ENCODE measurements at regions not wholly inside any gene's neighbourhood (a gene's known extent, or its start where the extent isn't known, plus 50 kb on each side); places are given as distances from the start of the nearest gene placed in this dataset.
"Not testable (repeated sequence)": the region's sequence is repeated elsewhere in the genome, so short reads cannot be mapped to it uniquely, and the experiment has no call there.

DNA sequence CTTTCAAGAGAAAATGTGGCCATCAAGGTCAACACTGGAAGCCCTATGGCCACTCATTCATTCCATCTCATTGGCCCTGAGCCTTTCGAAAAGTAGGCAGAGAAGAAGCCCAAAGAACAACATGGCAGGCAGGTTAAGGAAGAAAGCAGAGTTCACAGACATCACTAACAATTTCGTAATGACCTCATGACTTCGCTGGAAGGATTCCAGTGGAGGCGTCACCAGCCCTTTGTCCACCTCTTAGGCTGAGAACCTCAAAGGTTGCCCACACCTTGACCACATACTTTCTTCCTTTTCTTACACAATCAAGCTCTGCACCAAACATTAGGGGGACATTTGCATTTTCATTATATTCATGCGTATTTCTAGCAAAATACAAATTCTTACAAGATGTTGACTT is 252.4 kb upstream of the PLGLB2 start:
- H3K27me3 Mint-ChIP-seq; DNase-seq; H3K27me3 ChIP-seq (ENCODE audit: insufficient read depth, low read length, poor library complexity, severe bottlenecking); POLR2A ChIA-PET; H3K9me3 Mint-ChIP-seq; CTCF ChIA-PET; H3K9me3 ChIP-seq (ENCODE audit: low read length); H3K36me3 Mint-ChIP-seq; H3K4me3 Mint-ChIP-seq; H3K36me3 ChIP-seq (ENCODE audit: insufficient read depth, low read length); H3K4me3 ChIP-seq (ENCODE audit: low read length); H3K4me1 ChIP-seq (ENCODE audit: insufficient read depth, low read length); H3K27ac ChIP-seq (ENCODE audit: low read depth, low read length): not testable (repeated sequence)
- Mint-ChIP-seq H3K27ac (peak overlapping the region in 6 of 8 donors; percentile 32 to 84 (median 56)), H3K4me1 (peaks cover 17 to 33% (median 23%) of the 10 kb centered on the region in 3 donors)

DNA sequence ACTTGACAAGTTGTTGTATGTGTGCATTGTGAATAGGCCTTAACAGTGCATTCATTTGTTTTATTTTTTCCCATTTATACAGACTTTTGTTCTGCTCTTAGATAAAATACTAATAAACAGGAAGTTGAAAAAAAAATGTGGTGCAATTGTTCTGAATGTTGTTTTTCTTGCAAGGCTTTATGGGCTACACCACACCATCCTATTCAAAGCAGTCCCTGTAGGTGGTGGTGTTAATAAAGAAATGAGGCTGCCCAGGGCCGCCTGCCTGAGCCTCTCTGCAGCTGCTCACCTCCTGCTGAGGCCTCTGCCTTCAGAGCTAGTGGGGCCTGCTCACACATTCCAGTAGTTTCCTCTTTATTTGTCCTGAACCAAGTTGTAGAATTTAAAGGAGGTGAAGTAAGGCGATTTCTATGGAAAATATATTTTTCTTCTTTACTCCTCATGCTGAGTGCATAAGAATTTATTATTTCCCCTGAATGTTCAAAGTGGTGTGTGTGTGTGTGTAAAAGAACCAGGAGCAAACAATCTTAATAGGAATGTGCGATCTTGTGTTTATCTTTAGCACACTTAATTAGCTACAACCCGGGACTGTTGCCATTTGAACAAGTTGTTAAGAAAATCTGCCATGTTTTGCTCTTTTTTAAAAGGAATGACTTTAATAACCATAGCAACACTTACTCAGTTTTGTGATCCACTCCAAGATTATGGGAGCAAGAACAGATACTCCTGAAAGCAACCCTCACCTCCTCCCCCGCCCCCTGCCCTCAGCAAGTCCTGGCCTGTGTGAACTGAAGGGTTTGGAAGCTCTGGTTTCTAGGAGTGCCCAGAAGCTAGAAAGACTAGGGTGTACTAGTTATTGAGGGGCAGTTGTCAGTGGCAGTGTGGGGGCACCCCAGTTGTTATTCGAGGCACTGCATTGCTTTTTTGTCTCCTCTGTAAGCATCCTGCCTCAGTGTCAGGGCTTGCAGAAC is 251.6 kb upstream of the PLGLB2 start:
- H3K4me3 ChIP-seq (ENCODE audit: low read length); H3K4me3 Mint-ChIP-seq; POLR2A ChIA-PET; H3K27me3 ChIP-seq (ENCODE audit: insufficient read depth, low read length, poor library complexity, severe bottlenecking); H3K9me3 Mint-ChIP-seq; CTCF ChIA-PET; H3K9me3 ChIP-seq (ENCODE audit: low read length); H3K4me1 ChIP-seq (ENCODE audit: insufficient read depth, low read length); H3K36me3 Mint-ChIP-seq; H3K27ac ChIP-seq (ENCODE audit: low read depth, low read length); H3K36me3 ChIP-seq (ENCODE audit: insufficient read depth, low read length); H3K27me3 Mint-ChIP-seq: not testable (repeated sequence)
- peak overlapping the region in 1 of 8 donors; percentile 58 for H3K27ac Mint-ChIP-seq
- DNase-seq: peak in 3 of 5 donors; percentile 44 to 69 (median 69)
- H3K4me1 Mint-ChIP-seq: peaks cover 21 to 37% (median 25%) of the 10 kb centered on the region in 3 donors

DNA sequence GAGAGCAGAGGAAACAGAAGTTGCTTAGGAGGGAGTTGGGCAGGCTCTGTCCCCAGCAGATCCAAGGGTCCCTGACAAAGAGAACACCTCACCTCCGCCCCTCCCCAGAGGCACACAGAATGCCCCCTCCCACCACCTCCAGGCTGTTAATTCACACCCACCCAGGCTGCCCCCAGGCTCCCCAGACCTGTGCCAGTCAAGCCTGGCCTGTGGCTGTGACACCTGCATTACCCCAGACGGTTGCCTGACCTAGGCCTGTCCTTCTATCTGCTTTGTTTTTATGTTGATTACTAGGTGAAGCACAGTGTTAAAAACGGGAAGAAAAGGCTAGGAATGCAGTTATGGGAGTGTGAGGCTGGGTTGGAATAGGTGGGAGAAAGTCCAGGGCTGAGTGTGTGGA is 250.8 kb upstream of the PLGLB2 start:
- CTCF ChIA-PET; H3K9me3 Mint-ChIP-seq; H3K36me3 ChIP-seq (ENCODE audit: insufficient read depth, low read length); H3K27me3 Mint-ChIP-seq; H3K4me1 ChIP-seq (ENCODE audit: insufficient read depth, low read length); DNase-seq; H3K4me3 Mint-ChIP-seq; H3K36me3 Mint-ChIP-seq; H3K9me3 ChIP-seq (ENCODE audit: low read length); POLR2A ChIA-PET; H3K27me3 ChIP-seq (ENCODE audit: insufficient read depth, low read length, poor library complexity, severe bottlenecking); H3K4me3 ChIP-seq (ENCODE audit: low read length); H3K27ac ChIP-seq (ENCODE audit: low read depth, low read length): not testable (repeated sequence)
- Mint-ChIP-seq H3K4me1 (peaks cover 18 to 34% (median 23%) of the 10 kb centered on the region in 3 donors), H3K27ac (peak overlapping the region in 1 of 8 donors; percentile 43)

DNA sequence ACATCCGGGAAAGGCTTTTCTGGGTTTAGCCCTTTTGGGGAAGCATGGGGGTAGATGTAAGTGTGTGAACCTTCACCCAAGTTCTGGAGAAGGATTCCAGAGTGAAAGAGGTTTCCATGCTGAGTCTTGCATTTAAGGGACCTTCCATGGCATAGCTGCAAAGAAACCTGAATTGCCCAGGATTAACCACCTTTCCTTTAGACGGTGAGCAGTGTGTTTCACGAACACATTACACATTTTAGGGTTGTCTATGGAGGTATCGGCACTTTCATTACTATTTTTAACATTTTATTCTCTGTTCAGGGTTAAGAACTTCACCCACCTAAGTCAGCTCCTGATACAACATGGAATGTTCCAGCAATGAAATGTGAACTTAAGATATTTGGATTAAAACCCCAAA is 250.2 kb upstream of the PLGLB2 start:
- H3K4me3 ChIP-seq (ENCODE audit: low read length); H3K9me3 ChIP-seq (ENCODE audit: low read length); H3K27ac ChIP-seq (ENCODE audit: low read depth, low read length); H3K27me3 Mint-ChIP-seq; H3K36me3 Mint-ChIP-seq; DNase-seq; H3K36me3 ChIP-seq (ENCODE audit: insufficient read depth, low read length); H3K27me3 ChIP-seq (ENCODE audit: insufficient read depth, low read length, poor library complexity, severe bottlenecking); H3K4me1 ChIP-seq (ENCODE audit: insufficient read depth, low read length); POLR2A ChIA-PET; H3K9me3 Mint-ChIP-seq; CTCF ChIA-PET: not testable (repeated sequence)
- Mint-ChIP-seq H3K27ac (peak overlapping the region in 6 of 8 donors; percentile 32 to 81 (median 60)), H3K4me1 (peaks cover 17 to 32% (median 23%) of the 10 kb centered on the region in 3 donors), H3K4me3 (peak overlapping the region in 2 of 7 donors; percentile 31 to 32)

DNA sequence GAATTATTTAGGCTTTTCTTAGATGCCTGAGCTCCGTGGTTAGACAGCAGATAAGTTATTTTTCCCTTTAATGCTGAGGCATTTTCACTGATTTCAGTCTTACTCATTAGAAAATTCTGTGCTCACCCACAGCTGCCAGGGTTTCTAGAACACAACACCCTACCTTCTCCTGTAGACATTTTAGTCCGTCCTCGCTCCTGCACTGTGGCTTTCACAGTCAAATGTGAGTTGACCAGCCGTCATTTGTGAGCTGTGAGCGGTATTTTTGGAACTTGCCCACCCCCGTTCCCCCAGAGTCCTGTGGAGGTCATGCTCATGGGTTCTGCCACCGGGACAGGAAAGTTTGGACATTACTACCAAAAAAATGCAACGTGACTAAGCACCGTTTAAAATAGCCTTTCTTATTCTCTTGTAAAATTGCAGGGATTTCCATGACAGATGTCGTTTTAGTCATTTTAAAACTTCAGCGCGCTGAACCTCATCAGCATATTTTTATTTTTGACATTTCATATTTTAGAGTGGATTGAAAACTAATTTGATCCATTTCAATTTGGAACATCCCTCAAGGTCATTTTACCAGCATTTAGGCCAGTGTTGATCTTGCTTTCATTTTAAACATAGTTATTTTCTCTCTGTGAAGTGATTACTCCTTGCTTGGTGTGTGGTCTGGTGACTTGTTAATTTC is 249.6 kb upstream of the PLGLB2 start:
- H3K27me3 ChIP-seq (ENCODE audit: insufficient read depth, low read length, poor library complexity, severe bottlenecking); H3K27me3 Mint-ChIP-seq; H3K9me3 Mint-ChIP-seq; H3K4me3 ChIP-seq (ENCODE audit: low read length); H3K36me3 ChIP-seq (ENCODE audit: insufficient read depth, low read length); H3K36me3 Mint-ChIP-seq; CTCF ChIA-PET; POLR2A ChIA-PET; DNase-seq; H3K9me3 ChIP-seq (ENCODE audit: low read length); H3K4me1 ChIP-seq (ENCODE audit: insufficient read depth, low read length): not testable (repeated sequence)
- H3K27ac ChIP-seq (ENCODE audit: low read depth, low read length): peak overlapping the region; percentile 16
- H3K4me3 Mint-ChIP-seq: peak overlapping the region in 6 of 7 donors; percentile 43 to 74 (median 56)
- peak overlapping the region; percentile 54 to 93 (median 81) for H3K27ac Mint-ChIP-seq
- H3K4me1 Mint-ChIP-seq: peaks cover 17 to 31% (median 23%) of the 10 kb centered on the region in 3 donors

DNA sequence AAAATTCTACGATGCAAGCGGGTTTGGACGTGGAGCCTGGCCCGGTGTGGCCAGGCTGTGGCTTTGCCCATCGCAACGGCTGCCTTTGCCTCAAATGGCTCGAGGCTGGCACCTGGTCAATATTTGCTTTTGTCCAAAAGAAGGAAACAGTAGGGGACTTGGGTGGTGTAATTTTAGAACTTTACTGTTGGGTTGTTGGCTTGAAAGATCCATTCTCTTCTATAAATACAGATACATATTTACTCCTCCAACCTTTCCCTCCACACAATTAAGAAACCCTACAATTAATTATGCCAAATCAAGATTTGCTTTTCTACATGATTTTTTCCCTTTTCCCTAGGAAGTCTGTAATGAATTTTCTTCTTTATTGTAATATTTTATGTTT is 249.0 kb upstream of the PLGLB2 start:
- H3K36me3 ChIP-seq (ENCODE audit: insufficient read depth, low read length); H3K9me3 Mint-ChIP-seq; H3K36me3 Mint-ChIP-seq; CTCF ChIA-PET; H3K27me3 Mint-ChIP-seq; POLR2A ChIA-PET; H3K27me3 ChIP-seq (ENCODE audit: insufficient read depth, low read length, poor library complexity, severe bottlenecking); H3K4me1 ChIP-seq (ENCODE audit: insufficient read depth, low read length); DNase-seq; H3K9me3 ChIP-seq (ENCODE audit: low read length); H3K4me3 ChIP-seq (ENCODE audit: low read length): not testable (repeated sequence)
- Mint-ChIP-seq H3K27ac (peak overlapping the region in 5 of 8 donors; percentile 21 to 70 (median 53)), H3K4me1 (peaks cover 17 to 30% (median 23%) of the 10 kb centered on the region in 3 donors), H3K4me3 (peak overlapping the region in 2 of 7 donors; percentile 20 to 54)
- peak overlapping the region; percentile 16 for H3K27ac ChIP-seq (ENCODE audit: low read depth, low read length)

DNA sequence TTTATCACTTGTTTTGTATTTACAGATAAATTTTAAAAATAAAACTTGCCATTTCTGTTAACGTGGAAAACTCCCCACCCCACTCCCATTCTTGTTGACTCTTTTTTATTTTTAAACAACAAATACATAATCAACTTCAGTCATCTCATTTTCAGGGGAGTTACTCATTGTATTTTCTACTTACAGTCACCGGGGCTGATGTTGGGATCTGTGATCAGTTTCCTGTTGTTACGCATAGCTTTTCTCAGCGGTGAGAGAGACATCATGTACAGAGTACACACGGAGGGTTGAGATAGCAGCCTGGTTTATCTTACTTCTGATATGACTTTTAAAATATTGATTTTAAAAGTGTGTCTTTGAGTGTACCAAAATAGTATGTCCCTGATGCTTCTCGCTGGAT is 248.0 kb upstream of the PLGLB2 start:
- H3K4me3 ChIP-seq (ENCODE audit: low read length); H3K4me1 ChIP-seq (ENCODE audit: insufficient read depth, low read length); H3K27me3 Mint-ChIP-seq; H3K36me3 Mint-ChIP-seq; CTCF ChIA-PET; H3K36me3 ChIP-seq (ENCODE audit: insufficient read depth, low read length); H3K27me3 ChIP-seq (ENCODE audit: insufficient read depth, low read length, poor library complexity, severe bottlenecking); H3K9me3 ChIP-seq (ENCODE audit: low read length); POLR2A ChIA-PET; H3K9me3 Mint-ChIP-seq: not testable (repeated sequence)
- H3K27ac ChIP-seq (ENCODE audit: low read depth, low read length): peak overlapping the region; percentile 54
- peak in 1 of 5 donors; percentile 27 for DNase-seq
- Mint-ChIP-seq H3K27ac (peak overlapping the region; percentile 90 to 99 (median 94)), H3K4me1 (peaks cover 15 to 24% (median 20%) of the 10 kb centered on the region in 3 donors), H3K4me3 (peak overlapping the region; percentile 55 to 88 (median 73))

DNA sequence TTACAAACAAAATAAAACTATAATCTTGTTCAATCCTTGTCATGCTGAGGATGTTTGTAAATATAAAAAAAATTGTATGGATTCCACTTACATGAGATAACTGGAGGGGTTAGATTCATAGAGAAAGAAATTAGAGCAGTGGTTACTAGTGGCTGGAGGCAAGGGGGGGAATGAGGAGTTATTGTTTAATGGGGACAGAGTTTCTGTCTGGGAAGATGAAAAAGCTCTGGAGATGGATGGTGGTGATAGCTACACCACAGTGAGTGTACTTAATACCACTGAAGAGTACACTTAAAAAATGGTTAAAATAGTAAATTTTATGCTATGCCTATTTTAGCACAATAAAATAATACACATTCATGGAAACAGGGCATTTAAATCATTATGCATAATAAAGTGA is 247.5 kb upstream of the PLGLB2 start:
- H3K36me3 ChIP-seq (ENCODE audit: insufficient read depth, low read length); H3K4me3 ChIP-seq (ENCODE audit: low read length); H3K9me3 ChIP-seq (ENCODE audit: low read length); CTCF ChIA-PET; H3K36me3 Mint-ChIP-seq; H3K9me3 Mint-ChIP-seq; H3K27me3 ChIP-seq (ENCODE audit: insufficient read depth, low read length, poor library complexity, severe bottlenecking); POLR2A ChIA-PET; H3K4me1 ChIP-seq (ENCODE audit: insufficient read depth, low read length); DNase-seq; H3K27me3 Mint-ChIP-seq: not testable (repeated sequence)
- Mint-ChIP-seq H3K27ac (peak overlapping the region; percentile 87 to 99 (median 94)), H3K4me3 (peak overlapping the region; percentile 50 to 82 (median 68)), H3K4me1 (peaks cover 10 to 18% (median 14%) of the 10 kb centered on the region in 3 donors)
- H3K27ac ChIP-seq (ENCODE audit: low read depth, low read length): peak overlapping the region; percentile 54
